B cell (primary cell): ENCODE measurements at regions not wholly inside any gene's neighbourhood (a gene's known extent, or its start where the extent isn't known, plus 50 kb on each side); places are given as distances from the start of the nearest gene placed in this dataset.

Experiments used
- ATAC-seq: fragments of 200-7000 bp; cut with Tn5 transposase; one replicate; pipeline ENCODE4 v1.10.0; 2021; ENCODE audit warnings: low read depth, mild to moderate bottlenecking, moderate number of reproducible peaks, moderate library complexity
- CTCF ChIA-PET: fragments of 350-600 bp; sonication (Branson Sonifier 250); formaldehyde crosslinking; loops from one replicate; lab custom pipeline; 2021; ENCODE audit warnings: antibody characterized with exemption, inconsistent platforms; lab: Charles Lee
- POLR2A ChIA-PET: fragments of 350-600 bp; sonication (Branson Sonifier 250); formaldehyde crosslinking; loops from one replicate; lab custom pipeline; 2021; ENCODE audit warnings: antibody characterized with exemption; lab: Charles Lee
- DNase-seq: peaks from one replicate; pipeline ENCODE4 v3.0.0; 2013
- H2AFZ ChIP-seq: 2 replicates; pipeline ENCODE4 v1.6.1; 2012; ENCODE audit warnings: mild to moderate bottlenecking, low read depth, low read length; ENCODE audit not compliant: insufficient read depth, poor library complexity, severe bottlenecking
- H3K27ac ChIP-seq, 2 donors: 1 replicate in 1 of 2; 2 replicates in 1 of 2; pipeline ENCODE4 v1.5.1; 2012 to 2013; ENCODE audit warnings: low read length in 2 of 2, mild to moderate bottlenecking in 2 of 2, moderate library complexity in 1 of 2
- H3K27me3 ChIP-seq, 4 experiments: fragments of 200-600 bp in 1 of 4; sonication (generic) in 1 of 4; replicated peaks in 1 of 4; 1 replicate in 2 of 4; 2 replicates in 2 of 4; pipeline versions ENCODE4 v1.6.1 to v1.7.0; 2013 to 2016; ENCODE audit warnings: low read length in 3 of 4, mild to moderate bottlenecking in 2 of 4, mixed read lengths in 1 of 4, moderate library complexity in 1 of 4; ENCODE audit not compliant: insufficient read depth in 4 of 4, control insufficient read depth in 3 of 4; ENCODE audit errors: control extremely low read depth in 1 of 4
- H3K36me3 ChIP-seq, 2 experiments: replicated peaks in 1 of 2; 1 replicate in 1 of 2; 2 replicates in 1 of 2; pipeline versions ENCODE4 v1.6.1 to v1.7.1; 2013; ENCODE audit warnings: low read length in 1 of 2; ENCODE audit not compliant: insufficient read depth in 2 of 2, control insufficient read depth in 1 of 2; ENCODE audit errors: control extremely low read depth in 1 of 2, extremely low read depth in 1 of 2
- H3K4me1 ChIP-seq, 2 donors: fragments of 200-600 bp in 1 of 2; sonication (generic) in 1 of 2; 1 replicate in 1 of 2; 2 replicates in 1 of 2; pipeline versions ENCODE4 v1.5.1 to v1.6.1; 2013 to 2017; ENCODE audit warnings: low read length in 2 of 2; ENCODE audit not compliant: control insufficient read depth in 2 of 2, insufficient read depth in 2 of 2
- H3K4me2 ChIP-seq: replicated peaks from 2 replicates; pipeline ENCODE3; 2012; ENCODE audit warnings: mild to moderate bottlenecking, low read depth, low read length; ENCODE audit not compliant: poor library complexity, severe bottlenecking
- H3K4me3 ChIP-seq, 5 experiments: fragments of 200-600 bp in 1 of 5; sonication (generic) in 1 of 5; 1 replicate in 3 of 5; 2 replicates in 2 of 5; pipeline versions ENCODE4 v1.5.1 to v1.7.0; 2011 to 2016; ENCODE audit warnings: low read length in 4 of 5, mild to moderate bottlenecking in 4 of 5, low read depth in 2 of 5, control low read depth in 1 of 5, moderate library complexity in 1 of 5; ENCODE audit not compliant: insufficient read depth in 1 of 5; ENCODE audit errors: control extremely low read depth in 1 of 5, extremely low read depth in 1 of 5
- H3K79me2 ChIP-seq: fragments of 200-600 bp; sonication (generic); one replicate; pipeline ENCODE4 v1.6.0; 2016; ENCODE audit warnings: low read length; ENCODE audit not compliant: control insufficient read depth, insufficient read depth
- H3K9ac ChIP-seq: fragments of 200-600 bp; sonication (generic); 2 replicates; pipeline ENCODE4 v1.6.1; 2017; ENCODE audit warnings: mild to moderate bottlenecking, low read length, moderate library complexity
- H3K9me3 ChIP-seq, 3 donors: one replicate each; pipeline versions ENCODE4 v1.6.1 to v1.7.1; 2013; ENCODE audit warnings: low read length in 2 of 3; ENCODE audit not compliant: control insufficient read depth in 2 of 3, insufficient read depth in 1 of 3; ENCODE audit errors: control extremely low read depth in 1 of 3
- H4K20me1 ChIP-seq: 2 replicates; pipeline ENCODE4 v1.6.0; 2012; ENCODE audit warnings: mild to moderate bottlenecking, low read length; ENCODE audit not compliant: insufficient read depth, control insufficient read depth, poor library complexity, severe bottlenecking
- H3K27ac Mint-ChIP-seq: one replicate; pipeline ENCODE4 v1.8.0; 2021; ENCODE audit warnings: mixed read lengths
- H3K27me3 Mint-ChIP-seq: one replicate; pipeline ENCODE4 v1.8.0; 2021; ENCODE audit warnings: mixed read lengths
- H3K4me1 Mint-ChIP-seq: one replicate; pipeline ENCODE4 v1.8.0; 2021; ENCODE audit warnings: mixed read lengths
- H3K4me3 Mint-ChIP-seq: one replicate; pipeline ENCODE4 v1.8.0; 2021; ENCODE audit warnings: mixed read lengths
- H3K9me3 Mint-ChIP-seq: one replicate; pipeline ENCODE4 v1.8.0; 2022; ENCODE audit warnings: mixed read lengths; ENCODE audit not compliant: insufficient read depth
- CTCF ChIP-seq: fragments of 200-600 bp; IDR thresholded peaks from one replicate; pipeline ENCODE4 v1.8.0; 2022; ENCODE audit warnings: antibody characterized with exemption, mild to moderate bottlenecking
- EZH2 ChIP-seq: IDR thresholded peaks from 2 replicates; pipeline ENCODE4 v1.6.1; 2012; ENCODE audit warnings: borderline replicate concordance, low read depth, mild to moderate bottlenecking, moderate library complexity, low read length; ENCODE audit not compliant: insufficient read depth, poor library complexity, severe bottlenecking
- WGBS: methylation state at CpG from one replicate; pipeline ENCODE4 v1.1.5; 2013; ENCODE audit warnings: missing lambda C conversion rate; ENCODE audit not compliant: insufficient coverage; 5-methylcytosine and 5-hydroxymethylcytosine counted together
- intact Hi-C: fragments of 100-400 bp; cut with micrococcal nuclease; formaldehyde crosslinking; loops from one replicate; pipeline ENCODE4 v1.10.0; 2022

DNA sequence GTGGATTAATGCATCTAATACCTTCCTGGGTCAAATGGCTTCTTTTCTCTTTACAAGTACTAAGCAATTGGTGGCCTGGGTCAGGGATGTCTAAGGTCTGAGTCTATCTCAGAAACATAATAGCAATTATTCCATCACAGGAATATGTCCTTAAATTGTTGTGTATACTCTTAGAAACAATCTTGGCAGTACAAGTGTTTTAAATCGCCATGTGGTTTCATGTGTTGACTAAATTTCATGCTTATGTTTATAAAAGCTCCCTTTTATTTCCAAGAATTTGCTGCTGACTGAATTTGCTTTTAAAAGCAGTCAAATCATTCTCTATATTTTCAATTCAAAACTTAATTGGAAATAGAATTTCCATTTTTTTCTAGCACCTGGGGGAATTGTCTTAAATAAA, 125.3 kb upstream of the PACRGL start:
- Histone ChIP-seq H4K20me1 (no peaks in the 10 kb centered on the region), H3K79me2 (no peaks in the 10 kb centered on the region), H3K4me1 (no peaks in the 10 kb centered on the region), H3K36me3 (no peaks in the 10 kb centered on the region), H3K4me3 (no peak overlapping the region), H3K4me2 (no peak overlapping the region), H3K27me3 (no peaks in the 10 kb centered on the region), H2AFZ (no peak overlapping the region), H3K9ac (no peak overlapping the region), H3K27ac (no peak overlapping the region), H3K9me3 (no peaks in the 10 kb centered on the region)
- CTCF ChIA-PET: no interaction called here
- Mint-ChIP-seq H3K27me3 (no peaks in the 10 kb centered on the region), H3K27ac (no peak overlapping the region), H3K4me1 (no peaks in the 10 kb centered on the region), H3K9me3 (no peaks in the 10 kb centered on the region), H3K4me3 (no peak overlapping the region)
- no CpG with 5 or more reads among the region's 1 CpG for WGBS
- no peak for ATAC-seq
- POLR2A ChIA-PET: no interaction called here
- intact Hi-C loops: no loop called here
- TF ChIP-seq CTCF (no peak), EZH2 (no peak)
- no peak for DNase-seq

GRCh38 chr4:20575486-20575885, 124.8 kb upstream of the PACRGL start:
- no peaks in the 10 kb centered on the region for H3K27me3 ChIP-seq
- Mint-ChIP-seq H3K4me1 (no peaks in the 10 kb centered on the region), H3K9me3 (no peaks in the 10 kb centered on the region), H3K4me3 (no peak overlapping the region), H3K27ac (no peak overlapping the region), H3K27me3 (no peaks in the 10 kb centered on the region)
- no peaks in the 10 kb centered on the region for H4K20me1 ChIP-seq
- ATAC-seq: no peak
- H3K4me2 ChIP-seq: no peak overlapping the region
- H3K4me1 ChIP-seq: no peaks in the 10 kb centered on the region
- 80% methylated on average over 1 of the region's 5 CpGs for WGBS
- H3K9ac ChIP-seq: no peak overlapping the region
- no peak for DNase-seq
- no peak for TF ChIP-seq CTCF
- no peak for TF ChIP-seq EZH2
- H2AFZ ChIP-seq: no peak overlapping the region
- intact Hi-C loops: no loop called here
- H3K4me3 ChIP-seq: no peak overlapping the region
- no peak overlapping the region for H3K27ac ChIP-seq
- H3K79me2 ChIP-seq: no peaks in the 10 kb centered on the region
- ChIA-PET POLR2A (no interaction called here), CTCF (no interaction called here)
- H3K9me3 ChIP-seq: no peaks in the 10 kb centered on the region
- no peaks in the 10 kb centered on the region for H3K36me3 ChIP-seq
